ENCODE measurements at regions not wholly inside any gene's neighbourhood (a gene's known extent, or its start where the extent isn't known, plus 50 kb on each side); places are given as distances from the start of the nearest gene placed in this dataset.

DNA sequence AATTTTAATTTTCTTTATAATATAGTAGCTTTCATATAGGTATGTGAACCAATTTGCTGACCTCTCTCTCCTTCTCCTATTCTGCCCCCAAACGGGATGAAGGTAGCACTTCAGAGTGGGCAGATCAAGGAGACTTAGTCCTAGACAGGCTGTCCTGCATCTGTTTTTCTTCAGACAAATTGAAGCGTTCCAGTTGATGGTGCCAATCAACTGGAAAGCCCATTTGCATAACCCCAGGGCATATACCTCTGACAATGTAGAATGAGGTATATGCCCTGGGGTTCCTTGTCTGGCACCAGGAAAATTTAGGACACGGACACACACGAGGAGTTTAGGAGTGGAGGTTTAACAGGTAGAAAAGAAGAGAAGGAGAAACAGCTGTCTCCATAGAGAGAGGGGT lies 502.9 kb downstream of the HTR7 start:
- Histone ChIP-seq H3K4me1 (ENCODE audit: low read length) (no peaks in the 10 kb centered on the region), H4K20me1 (ENCODE audit: insufficient read depth, low read length) (no peaks in the 10 kb centered on the region)

DNA sequence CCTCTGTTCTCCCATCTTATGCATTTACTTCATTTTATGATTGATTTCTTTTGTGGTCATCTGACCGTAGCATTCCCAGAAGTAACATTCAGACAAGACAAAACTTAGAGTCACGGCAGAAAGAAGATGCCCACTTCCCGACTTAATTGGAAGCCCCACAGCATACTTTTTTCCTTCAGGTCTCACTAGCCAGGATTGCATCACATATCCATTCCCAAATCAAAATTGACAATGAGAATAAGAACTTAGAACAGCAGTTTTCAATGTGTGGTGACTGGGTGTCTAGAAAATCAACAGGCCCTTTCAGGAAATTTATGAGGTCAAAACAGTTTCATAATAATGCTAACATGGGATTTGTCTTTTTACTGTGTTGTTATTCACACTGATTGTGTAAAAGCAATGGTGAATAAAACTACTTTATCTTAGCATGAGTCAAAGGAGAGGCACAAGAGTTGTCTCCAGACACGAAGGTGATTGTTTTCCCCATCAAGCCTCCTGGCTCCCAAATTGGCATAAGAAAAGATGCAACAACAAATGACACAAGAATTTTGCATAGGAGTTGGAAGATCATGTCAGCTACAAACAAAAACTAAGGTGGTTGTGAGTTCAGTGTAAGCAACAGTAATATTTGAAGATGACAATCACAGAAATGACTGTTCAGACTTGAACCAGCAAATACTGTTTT lies 493.9 kb downstream of the HTR7 start:
- H3K9me2 ChIP-seq (replicated peaks; ENCODE audit: insufficient read depth, low read length): no peaks in the 10 kb centered on the region
- H2AFZ ChIP-seq (ENCODE audit: low read length): no peak overlapping the region
- no peak overlapping the region for H3K9ac ChIP-seq (ENCODE audit: low read length)
- H3K4me3 ChIP-seq (ENCODE audit: low read length): no peak overlapping the region
- no peaks in the 10 kb centered on the region for H3K9me3 ChIP-seq (replicated peaks; ENCODE audit: insufficient read depth, low read length)
- no peak for DNase-seq
- no peaks in the 10 kb centered on the region for H3K36me3 ChIP-seq (replicated peaks; ENCODE audit: insufficient read depth, low read length)
- no peak overlapping the region for H3K4me2 ChIP-seq (ENCODE audit: low read depth, low read length)
- no peaks in the 10 kb centered on the region for H3K4me1 ChIP-seq (ENCODE audit: low read length)
- no peaks in the 10 kb centered on the region for H4K20me1 ChIP-seq (ENCODE audit: insufficient read depth, low read length)
- no peaks in the 10 kb centered on the region for H3K27me3 ChIP-seq (replicated peaks; ENCODE audit: insufficient read depth, low read length)
- no peak overlapping the region for H3K27ac ChIP-seq (ENCODE audit: low read length)
- H3K79me2 ChIP-seq (ENCODE audit: low read length): no peaks in the 10 kb centered on the region
- TF ChIP-seq EZH2phosphoT487 (IDR thresholded peaks at IDR 0.05; ENCODE audit: low read length) (no peak), EZH2 (optimal IDR thresholded peaks at IDR 0.05; ENCODE audit: low read depth, low read length) (no peak)
- TF ChIP-seq, protein P1, sequence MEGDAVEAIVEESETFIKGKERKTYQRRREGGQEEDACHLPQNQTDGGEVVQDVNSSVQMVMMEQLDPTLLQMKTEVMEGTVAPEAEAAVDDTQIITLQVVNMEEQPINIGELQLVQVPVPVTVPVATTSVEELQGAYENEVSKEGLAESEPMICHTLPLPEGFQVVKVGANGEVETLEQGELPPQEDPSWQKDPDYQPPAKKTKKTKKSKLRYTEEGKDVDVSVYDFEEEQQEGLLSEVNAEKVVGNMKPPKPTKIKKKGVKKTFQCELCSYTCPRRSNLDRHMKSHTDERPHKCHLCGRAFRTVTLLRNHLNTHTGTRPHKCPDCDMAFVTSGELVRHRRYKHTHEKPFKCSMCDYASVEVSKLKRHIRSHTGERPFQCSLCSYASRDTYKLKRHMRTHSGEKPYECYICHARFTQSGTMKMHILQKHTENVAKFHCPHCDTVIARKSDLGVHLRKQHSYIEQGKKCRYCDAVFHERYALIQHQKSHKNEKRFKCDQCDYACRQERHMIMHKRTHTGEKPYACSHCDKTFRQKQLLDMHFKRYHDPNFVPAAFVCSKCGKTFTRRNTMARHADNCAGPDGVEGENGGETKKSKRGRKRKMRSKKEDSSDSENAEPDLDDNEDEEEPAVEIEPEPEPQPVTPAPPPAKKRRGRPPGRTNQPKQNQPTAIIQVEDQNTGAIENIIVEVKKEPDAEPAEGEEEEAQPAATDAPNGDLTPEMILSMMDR (IDR thresholded peaks at IDR 0.05; ENCODE audit: low read length): no peak
- no peaks in the 10 kb centered on the region for H3F3A ChIP-seq (ENCODE audit: insufficient read depth, low read length)

More for the DNA sequence above, 502.9 kb downstream of the HTR7 start:
- Histone ChIP-seq H2AFZ (ENCODE audit: low read length) (no peak overlapping the region), H3K4me3 (ENCODE audit: low read length) (no peak overlapping the region), H3K4me2 (ENCODE audit: low read depth, low read length) (no peak overlapping the region), H3K9ac (ENCODE audit: low read length) (no peak overlapping the region), H3K27ac (ENCODE audit: low read length) (no peak overlapping the region), H3K36me3 (replicated peaks; ENCODE audit: insufficient read depth, low read length) (no peaks in the 10 kb centered on the region), H3F3A (ENCODE audit: insufficient read depth, low read length) (no peaks in the 10 kb centered on the region), H3K79me2 (ENCODE audit: low read length) (no peaks in the 10 kb centered on the region), H3K27me3 (replicated peaks; ENCODE audit: insufficient read depth, low read length) (no peaks in the 10 kb centered on the region), H3K9me3 (replicated peaks; ENCODE audit: insufficient read depth, low read length) (no peaks in the 10 kb centered on the region), H3K9me2 (replicated peaks; ENCODE audit: insufficient read depth, low read length) (no peaks in the 10 kb centered on the region)
- TF ChIP-seq, protein P1 (IDR thresholded peaks at IDR 0.05; ENCODE audit: low read length): no peak
- TF ChIP-seq EZH2phosphoT487 (IDR thresholded peaks at IDR 0.05; ENCODE audit: low read length) (no peak), EZH2 (optimal IDR thresholded peaks at IDR 0.05; ENCODE audit: low read depth, low read length) (no peak)
- DNase-seq: no peak

DNA sequence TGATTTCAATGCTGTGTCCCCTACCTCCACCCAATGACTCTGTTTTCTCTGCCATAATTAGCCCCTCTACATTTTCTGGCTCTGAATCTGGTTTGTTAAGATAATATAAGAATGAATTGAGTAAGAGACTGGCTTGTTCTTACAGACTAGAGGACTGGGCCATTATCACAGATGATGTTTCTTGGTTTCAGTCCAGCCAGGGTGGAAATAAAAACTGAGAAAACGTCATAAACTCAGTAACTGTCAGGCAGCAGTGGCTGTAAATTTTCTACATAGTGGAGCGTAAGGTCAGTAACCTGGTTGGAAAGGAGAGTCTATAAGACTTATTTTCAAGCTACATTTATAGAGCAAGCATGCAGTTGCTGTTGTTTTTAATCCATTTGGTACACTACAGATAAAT lies 485.4 kb downstream of the HTR7 start:
- no peaks in the 10 kb centered on the region for H3K4me1 ChIP-seq (ENCODE audit: low read length)
- H3K4me3 ChIP-seq (ENCODE audit: low read length): no peak overlapping the region
- no peaks in the 10 kb centered on the region for H4K20me1 ChIP-seq (ENCODE audit: insufficient read depth, low read length)
- H3F3A ChIP-seq (ENCODE audit: insufficient read depth, low read length): no peaks in the 10 kb centered on the region
- H2AFZ ChIP-seq (ENCODE audit: low read length): no peak overlapping the region
- H3K9ac ChIP-seq (ENCODE audit: low read length): no peak overlapping the region
- no peak overlapping the region for H3K4me2 ChIP-seq (ENCODE audit: low read depth, low read length)
- no peak for DNase-seq
- no peaks in the 10 kb centered on the region for H3K27me3 ChIP-seq (replicated peaks; ENCODE audit: insufficient read depth, low read length)
- no peaks in the 10 kb centered on the region for H3K79me2 ChIP-seq (ENCODE audit: low read length)
- H3K36me3 ChIP-seq (replicated peaks; ENCODE audit: insufficient read depth, low read length): no peaks in the 10 kb centered on the region
- H3K9me3 ChIP-seq (replicated peaks; ENCODE audit: insufficient read depth, low read length): no peaks in the 10 kb centered on the region
- no peak for TF ChIP-seq EZH2phosphoT487 (IDR thresholded peaks at IDR 0.05; ENCODE audit: low read length)
- no peak for TF ChIP-seq EZH2 (optimal IDR thresholded peaks at IDR 0.05; ENCODE audit: low read depth, low read length)
- TF ChIP-seq, protein P1 (IDR thresholded peaks at IDR 0.05; ENCODE audit: low read length): no peak
- no peaks in the 10 kb centered on the region for H3K9me2 ChIP-seq (replicated peaks; ENCODE audit: insufficient read depth, low read length)
- H3K27ac ChIP-seq (ENCODE audit: low read length): no peak overlapping the region

Data from MM.1S (cell line).